RWPE2 (cell line): ENCODE measurements at regions not wholly inside any gene's neighbourhood (a gene's known extent, or its start where the extent isn't known, plus 50 kb on each side); places are given as distances from the start of the nearest gene placed in this dataset.
"Not testable (repeated sequence)": the region's sequence is repeated elsewhere in the genome, so short reads cannot be mapped to it uniquely, and the experiment has no call there.

ENCODE experiments used
- ATAC-seq: fragments of 200-7000 bp; cut with Tn5 transposase; 3 replicates; pipeline ENCODE4 v1.9.1; 2021; ENCODE audit warnings: low read depth
- DNase-seq: peaks from one replicate; pipeline ENCODE4 v3.0.0-alpha.2; 2020; ENCODE audit warnings: low spot score
- H3K27ac ChIP-seq: fragments of 450-650 bp; 2 replicates; pipeline ENCODE4 v1.5.1; 2017; ENCODE audit warnings: mild to moderate bottlenecking; ENCODE audit not compliant: poor library complexity, severe bottlenecking
- H3K27me3 ChIP-seq: fragments of 250-450 bp; sonication (Bioruptor Pico); 2 replicates; pipeline ENCODE4 v1.5.1; 2021; ENCODE audit warnings: mild to moderate bottlenecking, moderate library complexity; ENCODE audit not compliant: insufficient read depth, poor library complexity, severe bottlenecking
- H3K36me3 ChIP-seq: fragments of 250-450 bp; sonication (Bioruptor Pico); 2 replicates; pipeline ENCODE4 v1.5.1; 2020; ENCODE audit warnings: low read depth, mild to moderate bottlenecking, moderate library complexity
- H3K4me1 ChIP-seq: fragments of 250-450 bp; sonication (Bioruptor Pico); 2 replicates; pipeline ENCODE4 v1.5.1; 2021; ENCODE audit warnings: mild to moderate bottlenecking, moderate library complexity; ENCODE audit not compliant: insufficient read depth, poor library complexity, severe bottlenecking
- H3K4me3 ChIP-seq: fragments of 250-450 bp; sonication (Bioruptor Pico); 2 replicates; pipeline ENCODE4 v1.5.1; 2021; ENCODE audit warnings: mild to moderate bottlenecking, moderate library complexity; ENCODE audit not compliant: severe bottlenecking
- H3K9me3 ChIP-seq: fragments of 250-450 bp; sonication (Bioruptor Pico); 2 replicates; pipeline ENCODE4 v1.5.1; 2021; ENCODE audit warnings: mild to moderate bottlenecking, moderate library complexity; ENCODE audit not compliant: severe bottlenecking
- CTCF ChIP-seq: fragments of 450-650 bp; IDR thresholded peaks from one replicate; pipeline ENCODE4 v1.5.1; 2017; ENCODE audit warnings: mild to moderate bottlenecking, moderate library complexity; ENCODE audit not compliant: poor library complexity, severe bottlenecking

GRCh38 chr15:44879066-44879465 is 77.4 kb upstream of the TERB2 start:
- H3K27ac ChIP-seq: no peak overlapping the region
- H3K9me3 ChIP-seq: no peaks in the 10 kb centered on the region
- no peak overlapping the region for H3K4me3 ChIP-seq
- no peak for DNase-seq
- no peaks in the 10 kb centered on the region for H3K36me3 ChIP-seq
- peaks cover 9% of the 10 kb centered on the region for H3K4me1 ChIP-seq
- no peaks in the 10 kb centered on the region for H3K27me3 ChIP-seq
- TF ChIP-seq CTCF: no peak
- no peak for ATAC-seq

GRCh38 chr15:44882499-44882968 is 74.0 kb upstream of the TERB2 start:
- Histone ChIP-seq H3K27me3 (no peaks in the 10 kb centered on the region), H3K4me3 (no peak overlapping the region), H3K4me1 (peaks cover 9% of the 10 kb centered on the region), H3K36me3 (no peaks in the 10 kb centered on the region), H3K27ac (peak overlapping the region; percentile 27), H3K9me3 (no peaks in the 10 kb centered on the region)
- peak; percentile 86 for ATAC-seq
- TF ChIP-seq CTCF: no peak
- no peak for DNase-seq

GRCh38 chr15:44883199-44883877 is 73.1 kb upstream of the TERB2 start:
- TF ChIP-seq CTCF: no peak
- H3K9me3 ChIP-seq: no peaks in the 10 kb centered on the region
- no peaks in the 10 kb centered on the region for H3K27me3 ChIP-seq
- DNase-seq (no peak), ATAC-seq (no peak)
- no peak overlapping the region for H3K4me3 ChIP-seq
- H3K36me3 ChIP-seq: no peaks in the 10 kb centered on the region
- H3K27ac ChIP-seq: peak overlapping the region; percentile 27
- H3K4me1 ChIP-seq: peaks cover 9% of the 10 kb centered on the region

GRCh38 chr15:44898890-44899651 is 57.4 kb upstream of the TERB2 start:
- not testable (repeated sequence) for H3K27me3 ChIP-seq, H3K36me3 ChIP-seq, DNase-seq, H3K4me3 ChIP-seq, H3K4me1 ChIP-seq, H3K27ac ChIP-seq, H3K9me3 ChIP-seq
- peak; percentile 89 for ATAC-seq

- H3K27ac ChIP-seq, H3K36me3 ChIP-seq, H3K4me1 ChIP-seq: not testable (repeated sequence)
Observed at GRCh38 chr15:44899775-44900174, 56.7 kb upstream of the TERB2 start.

GRCh38 chr15:44900796-44901195 is 55.7 kb upstream of the TERB2 start:
- H3K27ac ChIP-seq, H3K9me3 ChIP-seq, H3K4me3 ChIP-seq, DNase-seq, ATAC-seq, H3K4me1 ChIP-seq, H3K27me3 ChIP-seq, H3K36me3 ChIP-seq: not testable (repeated sequence)

More at GRCh38 chr15:44899775-44900174, 56.7 kb upstream of the TERB2 start:
- DNase-seq, H3K4me3 ChIP-seq, ATAC-seq, H3K9me3 ChIP-seq, H3K27me3 ChIP-seq: not testable (repeated sequence)

- H3K4me1 ChIP-seq, H3K27ac ChIP-seq, DNase-seq, ATAC-seq, H3K9me3 ChIP-seq, H3K27me3 ChIP-seq, H3K4me3 ChIP-seq, H3K36me3 ChIP-seq: not testable (repeated sequence)
Observed at GRCh38 chr15:44903281-44903680, 53.2 kb upstream of the TERB2 start.

GRCh38 chr15:44904651-44905340 is 51.7 kb upstream of the TERB2 start:
- peak; percentile 53; the same call in 2 of the 3 replicates for ATAC-seq
- H3K9me3 ChIP-seq, H3K27ac ChIP-seq, H3K4me1 ChIP-seq, H3K27me3 ChIP-seq, H3K4me3 ChIP-seq, DNase-seq, H3K36me3 ChIP-seq: not testable (repeated sequence)
